Activated CD4-positive, alpha-beta memory T cell treated with anti-CD3 and anti-CD28 coated beads for 36 hours (primary cell): ENCODE measurements at regions not wholly inside any gene's neighbourhood (a gene's known extent, or its start where the extent isn't known, plus 50 kb on each side); places are given as distances from the start of the nearest gene placed in this dataset.

Experiments
- CTCF ChIA-PET: fragments of 350-600 bp; sonication (Branson Sonifier 250); formaldehyde crosslinking; loops from one replicate; lab custom pipeline; 2021; ENCODE audit warnings: antibody characterized with exemption, inconsistent platforms; lab: Charles Lee
- POLR2A ChIA-PET: fragments of 350-600 bp; sonication (Branson Sonifier 250); formaldehyde crosslinking; loops from one replicate; lab custom pipeline; 2021; ENCODE audit warnings: antibody characterized with exemption; lab: Charles Lee
- DNase-seq: peaks from one replicate; pipeline ENCODE4 v3.0.0-alpha.2; 2020
- H3K27ac Mint-ChIP-seq: one replicate; pipeline ENCODE4 v1.8.0; 2021; ENCODE audit warnings: mixed read lengths
- H3K27me3 Mint-ChIP-seq: one replicate; pipeline ENCODE4 v1.8.0; 2021; ENCODE audit warnings: mixed read lengths
- H3K36me3 Mint-ChIP-seq: one replicate; pipeline ENCODE4 v1.8.0; 2021; ENCODE audit warnings: mixed read lengths
- H3K4me1 Mint-ChIP-seq: one replicate; pipeline ENCODE4 v1.8.0; 2021; ENCODE audit warnings: low read depth, mixed read lengths
- H3K4me3 Mint-ChIP-seq: one replicate; pipeline ENCODE4 v1.8.0; 2021; ENCODE audit warnings: mild to moderate bottlenecking, mixed read lengths
- H3K9me3 Mint-ChIP-seq: one replicate; pipeline ENCODE4 v1.8.0; 2021; ENCODE audit warnings: mixed read lengths
- intact Hi-C: fragments of 100-400 bp; cut with micrococcal nuclease; formaldehyde crosslinking; loops from one replicate; pipeline ENCODE4 v1.15.1; 2023

- H3K27me3 Mint-ChIP-seq: no peaks in the 10 kb centered on the region
- H3K36me3 Mint-ChIP-seq: no peaks in the 10 kb centered on the region
- intact Hi-C loops: no loop called here
- POLR2A ChIA-PET: no interaction called here
- peaks cover 1% of the 10 kb centered on the region for H3K9me3 Mint-ChIP-seq
- H3K4me1 Mint-ChIP-seq: no peaks in the 10 kb centered on the region
- H3K27ac Mint-ChIP-seq: no peak overlapping the region
- H3K4me3 Mint-ChIP-seq: no peak overlapping the region
- CTCF ChIA-PET: no interaction called here
- DNase-seq: no peak
Measured at GRCh38 chr14:53496668-53497067, 343.5 kb upstream of the DDHD1 start.

- H3K4me3 Mint-ChIP-seq: no peak overlapping the region
- no peaks in the 10 kb centered on the region for H3K27me3 Mint-ChIP-seq
- no peak for DNase-seq
- H3K36me3 Mint-ChIP-seq: no peaks in the 10 kb centered on the region
- H3K4me1 Mint-ChIP-seq: no peaks in the 10 kb centered on the region
- no peak overlapping the region for H3K27ac Mint-ChIP-seq
- CTCF ChIA-PET: interaction anchor here (0.6 kb wide), 1 partner anchor 406 kb away, joined by 3 read pairs; no protein-coding TSS in a partner anchor
- intact Hi-C loops: no loop called here
- no peaks in the 10 kb centered on the region for H3K9me3 Mint-ChIP-seq
- POLR2A ChIA-PET: no interaction called here
Measured at GRCh38 chr14:53495846-53496343, 342.8 kb upstream of the DDHD1 start.

- H3K27ac Mint-ChIP-seq: no peak overlapping the region
- H3K9me3 Mint-ChIP-seq: no peaks in the 10 kb centered on the region
- no peak overlapping the region for H3K4me3 Mint-ChIP-seq
- no peak for DNase-seq
- intact Hi-C loops: no loop called here
- no peaks in the 10 kb centered on the region for H3K27me3 Mint-ChIP-seq
- ChIA-PET POLR2A (no interaction called here), CTCF (no interaction called here)
- H3K36me3 Mint-ChIP-seq: no peaks in the 10 kb centered on the region
- H3K4me1 Mint-ChIP-seq: no peaks in the 10 kb centered on the region
Measured at GRCh38 chr14:53494587-53494986, 341.5 kb upstream of the DDHD1 start.

DNA sequence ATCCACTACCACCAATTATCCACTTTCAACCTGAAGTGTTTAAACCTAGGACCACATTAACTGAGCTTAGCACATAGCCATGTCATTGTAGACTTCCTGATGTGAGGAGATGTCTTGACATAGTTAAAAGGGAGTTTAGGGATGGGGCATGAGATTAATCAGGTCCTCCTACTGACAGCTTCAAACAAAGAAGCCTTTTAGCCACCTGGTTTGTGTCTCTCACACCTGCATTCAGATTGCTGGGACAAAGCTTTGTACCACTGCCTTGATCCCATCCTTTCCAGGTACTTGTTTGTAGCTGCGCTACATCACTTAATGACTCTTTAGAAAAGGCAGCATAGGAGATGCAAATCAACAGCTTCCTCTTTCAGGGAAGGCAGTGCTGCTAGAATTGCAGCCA lies 340.7 kb upstream of the DDHD1 start:
- DNase-seq: no peak
- no peaks in the 10 kb centered on the region for H3K9me3 Mint-ChIP-seq
- no peaks in the 10 kb centered on the region for H3K36me3 Mint-ChIP-seq
- H3K4me3 Mint-ChIP-seq: no peak overlapping the region
- H3K27me3 Mint-ChIP-seq: no peaks in the 10 kb centered on the region
- CTCF ChIA-PET: no interaction called here
- H3K27ac Mint-ChIP-seq: no peak overlapping the region
- no peaks in the 10 kb centered on the region for H3K4me1 Mint-ChIP-seq
- intact Hi-C loops: no loop called here
- POLR2A ChIA-PET: no interaction called here

GRCh38 chr14:53493320-53493719 lies 340.2 kb upstream of the DDHD1 start:
- Mint-ChIP-seq H3K9me3 (no peaks in the 10 kb centered on the region), H3K36me3 (no peaks in the 10 kb centered on the region), H3K4me1 (no peaks in the 10 kb centered on the region), H3K27ac (no peak overlapping the region), H3K4me3 (no peak overlapping the region), H3K27me3 (no peaks in the 10 kb centered on the region)
- POLR2A ChIA-PET: no interaction called here
- no peak for DNase-seq
- CTCF ChIA-PET: no interaction called here
- intact Hi-C loops: no loop called here

DNA sequence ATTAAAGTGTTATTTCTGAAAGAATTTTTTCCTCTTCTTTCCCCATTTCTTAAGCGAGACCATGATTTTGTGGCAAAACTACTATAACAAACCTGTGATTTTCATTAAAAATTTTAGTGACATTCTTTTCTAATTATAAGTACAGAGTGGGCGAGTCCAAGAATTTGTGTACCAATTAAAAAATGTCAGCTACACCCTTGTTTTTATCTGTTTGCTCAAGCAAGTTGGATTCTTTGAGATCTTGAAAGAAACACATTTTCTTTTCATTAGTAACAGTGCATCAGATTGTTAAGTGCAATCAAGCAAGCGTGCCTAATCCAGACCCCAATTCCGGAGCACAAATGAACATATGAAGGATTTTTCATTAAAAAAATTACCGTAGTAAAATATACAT lies 338.8 kb upstream of the DDHD1 start:
- H3K9me3 Mint-ChIP-seq: no peaks in the 10 kb centered on the region
- H3K4me3 Mint-ChIP-seq: no peak overlapping the region
- intact Hi-C loops: no loop called here
- no peaks in the 10 kb centered on the region for H3K4me1 Mint-ChIP-seq
- no peaks in the 10 kb centered on the region for H3K36me3 Mint-ChIP-seq
- H3K27me3 Mint-ChIP-seq: no peaks in the 10 kb centered on the region
- DNase-seq: no peak
- no peak overlapping the region for H3K27ac Mint-ChIP-seq
- CTCF ChIA-PET: no interaction called here
- POLR2A ChIA-PET: no interaction called here

DNA sequence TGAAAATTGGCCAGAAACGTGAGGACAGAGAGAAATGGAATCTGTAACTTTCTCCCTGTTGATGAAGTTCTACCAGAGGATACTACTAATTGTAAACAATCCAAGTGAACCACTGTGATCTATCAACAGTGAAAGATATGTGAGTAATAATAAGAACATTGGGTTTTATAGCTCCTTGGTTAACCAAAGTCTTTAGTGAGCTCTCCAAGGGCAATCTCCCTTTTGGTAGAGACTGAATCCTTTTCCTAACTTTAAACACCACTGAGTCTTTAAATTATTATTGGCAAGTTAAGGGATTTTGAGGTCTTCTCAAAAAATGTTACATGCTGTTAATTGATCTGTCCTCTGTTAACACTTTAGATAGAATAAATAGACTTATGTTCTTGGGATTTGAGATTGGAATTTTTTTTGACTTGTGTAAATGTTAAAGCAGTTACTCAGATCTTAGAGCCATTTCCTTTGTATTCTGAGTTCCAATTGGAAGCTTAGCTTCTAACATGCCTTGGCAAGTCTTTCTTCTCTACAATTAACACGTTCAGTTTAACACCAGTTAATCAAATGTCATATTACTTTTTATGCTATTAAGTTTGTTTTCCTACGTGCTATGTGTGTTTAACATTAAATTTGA lies 338.2 kb upstream of the DDHD1 start:
- Mint-ChIP-seq H3K4me3 (no peak overlapping the region), H3K36me3 (no peaks in the 10 kb centered on the region), H3K27me3 (no peaks in the 10 kb centered on the region), H3K9me3 (no peaks in the 10 kb centered on the region), H3K27ac (no peak overlapping the region), H3K4me1 (no peaks in the 10 kb centered on the region)
- intact Hi-C loops: no loop called here
- no peak for DNase-seq
- CTCF ChIA-PET: no interaction called here
- POLR2A ChIA-PET: no interaction called here

- POLR2A ChIA-PET: no interaction called here
- Mint-ChIP-seq H3K4me1 (no peaks in the 10 kb centered on the region), H3K9me3 (peaks cover 17% of the 10 kb centered on the region), H3K27ac (no peak overlapping the region), H3K36me3 (no peaks in the 10 kb centered on the region), H3K27me3 (no peaks in the 10 kb centered on the region), H3K4me3 (no peak overlapping the region)
- intact Hi-C loops: no loop called here
- CTCF ChIA-PET: no interaction called here
- no peak for DNase-seq
Measured at GRCh38 chr14:53478174-53478573, 325.1 kb upstream of the DDHD1 start.

DNA sequence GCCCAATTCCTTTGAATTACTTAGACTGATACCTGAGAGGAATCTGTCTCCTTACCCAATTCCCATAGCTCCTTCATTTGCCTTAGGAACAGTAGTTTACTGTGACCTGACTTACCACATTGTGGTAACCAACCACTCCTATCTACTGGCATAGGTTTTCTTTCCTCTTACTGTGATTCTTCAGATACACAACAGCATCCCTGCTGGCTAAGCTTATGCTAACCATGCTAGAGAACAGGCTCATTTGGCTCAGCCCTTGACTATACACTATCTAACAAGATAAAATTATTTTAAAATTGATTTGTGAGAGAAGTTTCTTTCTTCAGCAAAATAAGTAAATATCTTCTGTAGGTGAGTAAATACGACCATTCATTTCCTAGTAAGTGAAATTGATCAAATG lies 320.4 kb upstream of the DDHD1 start:
- POLR2A ChIA-PET: no interaction called here
- no peak overlapping the region for H3K4me3 Mint-ChIP-seq
- H3K36me3 Mint-ChIP-seq: no peaks in the 10 kb centered on the region
- DNase-seq: no peak
- H3K27me3 Mint-ChIP-seq: peaks cover 1% of the 10 kb centered on the region
- H3K27ac Mint-ChIP-seq: no peak overlapping the region
- intact Hi-C loops: no loop called here
- H3K9me3 Mint-ChIP-seq: peaks cover 2% of the 10 kb centered on the region
- CTCF ChIA-PET: no interaction called here
- H3K4me1 Mint-ChIP-seq: no peaks in the 10 kb centered on the region

DNA sequence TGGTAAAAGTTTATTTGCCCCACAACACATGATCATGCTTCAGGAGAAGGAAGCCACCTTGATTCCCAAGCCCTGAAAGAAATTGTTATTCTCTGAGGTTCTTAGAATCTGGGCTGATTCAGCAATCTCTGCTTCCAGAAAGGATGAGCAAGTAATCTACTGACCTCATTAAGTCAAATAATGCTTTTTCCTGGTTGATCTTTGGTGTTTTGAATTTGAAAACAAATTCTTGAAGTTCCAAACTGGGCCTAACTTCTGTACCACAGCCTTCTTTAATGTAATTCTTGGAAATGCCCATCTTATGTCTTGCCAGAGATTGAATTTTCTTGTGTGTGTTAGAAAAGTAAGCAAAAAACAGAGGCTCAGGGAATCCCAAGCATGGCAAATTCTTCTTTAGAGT lies 319.2 kb upstream of the DDHD1 start:
- H3K9me3 Mint-ChIP-seq: no peaks in the 10 kb centered on the region
- ChIA-PET CTCF (no interaction called here), POLR2A (no interaction called here)
- no peaks in the 10 kb centered on the region for H3K36me3 Mint-ChIP-seq
- intact Hi-C loops: no loop called here
- H3K4me1 Mint-ChIP-seq: no peaks in the 10 kb centered on the region
- no peak for DNase-seq
- H3K27me3 Mint-ChIP-seq: peaks cover 1% of the 10 kb centered on the region
- H3K4me3 Mint-ChIP-seq: no peak overlapping the region
- no peak overlapping the region for H3K27ac Mint-ChIP-seq

- no peak overlapping the region for H3K27ac Mint-ChIP-seq
- H3K9me3 Mint-ChIP-seq: no peaks in the 10 kb centered on the region
- no peaks in the 10 kb centered on the region for H3K4me1 Mint-ChIP-seq
- intact Hi-C loops: no loop called here
- DNase-seq: no peak
- H3K4me3 Mint-ChIP-seq: no peak overlapping the region
- peaks cover 1% of the 10 kb centered on the region for H3K27me3 Mint-ChIP-seq
- no peaks in the 10 kb centered on the region for H3K36me3 Mint-ChIP-seq
- CTCF ChIA-PET: no interaction called here
- POLR2A ChIA-PET: no interaction called here
Measured at GRCh38 chr14:53470351-53471043, 317.4 kb upstream of the DDHD1 start.

DNA sequence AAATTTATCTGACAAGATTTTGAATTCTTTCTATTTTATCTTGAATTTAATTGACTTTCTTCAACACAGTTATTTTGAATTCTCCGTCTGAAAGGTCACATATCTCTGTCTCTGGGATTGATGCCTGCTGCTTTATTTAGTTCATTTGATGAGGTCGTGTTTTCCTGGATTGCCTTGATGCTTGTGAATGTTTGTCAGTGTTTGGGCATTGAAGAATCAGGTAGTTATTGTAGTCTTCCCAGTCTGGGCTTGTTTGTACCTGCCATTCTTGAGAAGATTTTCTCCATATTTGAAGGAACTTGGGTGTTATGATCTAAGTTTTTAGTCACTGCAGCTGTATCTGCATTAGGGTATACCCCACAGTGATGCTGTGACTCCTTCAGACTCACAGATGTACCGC lies 315.8 kb upstream of the DDHD1 start:
- Mint-ChIP-seq H3K27ac (no peak overlapping the region), H3K36me3 (no peaks in the 10 kb centered on the region), H3K27me3 (peaks cover 1% of the 10 kb centered on the region), H3K4me3 (no peak overlapping the region), H3K4me1 (no peaks in the 10 kb centered on the region), H3K9me3 (peaks cover 2% of the 10 kb centered on the region)
- CTCF ChIA-PET: no interaction called here
- intact Hi-C loops: no loop called here
- POLR2A ChIA-PET: no interaction called here
- no peak for DNase-seq

DNA sequence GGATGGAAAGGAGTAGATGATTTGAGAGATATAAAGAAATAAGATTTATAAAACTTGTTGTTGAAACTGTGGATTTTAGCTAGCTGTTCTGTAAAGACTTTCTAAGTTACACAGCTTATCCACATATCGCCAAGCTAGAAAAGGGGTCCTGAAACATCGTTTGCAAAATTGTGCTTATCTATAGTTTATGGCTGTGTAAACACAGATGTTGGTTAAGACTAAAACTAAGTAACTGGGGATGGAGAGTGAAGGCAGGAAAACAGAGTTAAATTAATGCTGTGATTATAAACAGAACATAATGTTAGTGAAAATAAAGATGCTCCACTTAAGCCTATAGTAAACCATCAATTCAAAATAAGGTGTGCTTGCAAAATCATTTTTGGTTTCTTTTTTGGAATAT lies 311.3 kb upstream of the DDHD1 start:
- no peak overlapping the region for H3K27ac Mint-ChIP-seq

More for the DNA sequence above, 311.3 kb upstream of the DDHD1 start:
- Mint-ChIP-seq H3K36me3 (no peaks in the 10 kb centered on the region), H3K4me3 (no peak overlapping the region), H3K9me3 (peaks cover 2% of the 10 kb centered on the region), H3K4me1 (no peaks in the 10 kb centered on the region), H3K27me3 (no peaks in the 10 kb centered on the region)
- intact Hi-C loops: no loop called here
- POLR2A ChIA-PET: no interaction called here
- CTCF ChIA-PET: no interaction called here
- DNase-seq: no peak
